DND-41 (cell line): ENCODE measurements at regions not wholly inside any gene's neighbourhood (a gene's known extent, or its start where the extent isn't known, plus 50 kb on each side); places are given as distances from the start of the nearest gene placed in this dataset.
"Not testable (repeated sequence)": the region's sequence is repeated elsewhere in the genome, so short reads cannot be mapped to it uniquely, and the experiment has no call there.

Experiments
- CTCF ChIP-seq: IDR thresholded peaks from 2 replicates; pipeline ENCODE4 v1.5.1; 2012; ENCODE audit warnings: borderline replicate concordance, low read length, moderate library complexity, mild to moderate bottlenecking; ENCODE audit not compliant: poor library complexity, severe bottlenecking; ENCODE audit errors: extremely low read depth
- EZH2 ChIP-seq: IDR thresholded peaks from 3 replicates; pipeline ENCODE4 v1.6.1; 2012; ENCODE audit warnings: borderline replicate concordance, low read depth, mild to moderate bottlenecking, moderate library complexity, low read length, inconsistent platforms; ENCODE audit not compliant: severe bottlenecking

GRCh38 chr14:19239981-19240380 lies 194.2 kb downstream of the POTEG start:
- not testable (repeated sequence) for TF ChIP-seq CTCF, EZH2
